ENCODE measurements at regions not wholly inside any gene's neighbourhood (a gene's known extent, or its start where the extent isn't known, plus 50 kb on each side); places are given as distances from the start of the nearest gene placed in this dataset.

- no peak for TF ChIP-seq CTCF (IDR thresholded peaks at IDR 0.05; ENCODE audit: insufficient read depth, missing control alignments)
- FAIRE-seq, result no peak
Observed at GRCh38 chr20:47868236-47868635, 83.0 kb upstream of the SULF2 start.

GRCh38 chr20:47867831-47868230, 82.5 kb upstream of the SULF2 start:
- FAIRE-seq, result no peak
- TF ChIP-seq CTCF (IDR thresholded peaks at IDR 0.05; ENCODE audit: insufficient read depth, missing control alignments), result no peak

More at GRCh38 chr20:47868236-47868635, 83.0 kb upstream of the SULF2 start:
- no peak for DNase-seq (ENCODE audit: insufficient read length, low spot score)

GRCh38 chr20:47866480-47866879, 81.2 kb upstream of the SULF2 start:
- no peak for FAIRE-seq
- DNase-seq (ENCODE audit: insufficient read length, low spot score), result no peak
- TF ChIP-seq CTCF (IDR thresholded peaks at IDR 0.05; ENCODE audit: insufficient read depth, missing control alignments), result no peak

More at GRCh38 chr20:47867831-47868230, 82.5 kb upstream of the SULF2 start:
- no peak for DNase-seq (ENCODE audit: insufficient read length, low spot score)

- FAIRE-seq (no peak), DNase-seq (ENCODE audit: insufficient read length, low spot score) (no peak)
- TF ChIP-seq CTCF (IDR thresholded peaks at IDR 0.05; ENCODE audit: insufficient read depth, missing control alignments), result no peak
Observed at GRCh38 chr20:47865912-47866311, 80.6 kb upstream of the SULF2 start.

- TF ChIP-seq CTCF (IDR thresholded peaks at IDR 0.05; ENCODE audit: insufficient read depth, missing control alignments), result no peak
- DNase-seq (ENCODE audit: insufficient read length, low spot score) (no peak), FAIRE-seq (no peak)
Observed at GRCh38 chr20:47865451-47865850, 80.2 kb upstream of the SULF2 start.

GRCh38 chr20:47863981-47864380, 78.7 kb upstream of the SULF2 start:
- no peak for TF ChIP-seq CTCF (IDR thresholded peaks at IDR 0.05; ENCODE audit: insufficient read depth, missing control alignments)
- no peak for DNase-seq (ENCODE audit: insufficient read length, low spot score)
- no peak for FAIRE-seq

GRCh38 chr20:47863315-47863965, 78.2 kb upstream of the SULF2 start:
- DNase-seq (ENCODE audit: insufficient read length, low spot score) (no peak), FAIRE-seq (no peak)
- no peak for TF ChIP-seq CTCF (IDR thresholded peaks at IDR 0.05; ENCODE audit: insufficient read depth, missing control alignments)
